GM12878 (cell line): ENCODE measurements at regions not wholly inside any gene's neighbourhood (a gene's known extent, or its start where the extent isn't known, plus 50 kb on each side); places are given as distances from the start of the nearest gene placed in this dataset.

ENCODE experiments used
- ATAC-seq: fragments of 200-7000 bp; cut with Tn5 transposase; 3 replicates; pipeline ENCODE4 v1.9.1; 2020; ENCODE audit warnings: mild to moderate bottlenecking, moderate library complexity
- BruUV-seq: library from RNA; stranded (reverse); fragments of 400-500 nt; replicated peaks from 2 replicates; lab custom pipeline; 2021; lab: Mats Ljungman, UMichigan
- CTCF ChIA-PET: fragments of 300-600 bp; sonication (Branson Sonifier 250); formaldehyde crosslinking; extraction: SDS; loops from one replicate; lab custom pipeline; 2021; ENCODE audit warnings: inconsistent platforms; lab: Yijun Ruan, JAX
- POLR2A ChIA-PET: fragments of 350-600 bp; formaldehyde crosslinking; extraction: SDS; loops from one replicate; lab custom pipeline; 2021; ENCODE audit warnings: inconsistent platforms; lab: Charles Lee
- RAD21 ChIA-PET: fragments of 300-600 bp; sonication (Branson Sonifier 250); formaldehyde crosslinking; loops from one replicate; lab custom pipeline; 2023; ENCODE audit warnings: antibody characterized with exemption; ENCODE audit not compliant: unreplicated experiment; lab: Charles Lee
- SMC1A ChIA-PET: fragments of 300-600 bp; sonication (Branson Sonifier 250); formaldehyde crosslinking; loops from one replicate; lab custom pipeline; 2023; ENCODE audit not compliant: unreplicated experiment, uncharacterized antibody; lab: Charles Lee
- DNase-seq: peaks from one replicate; pipeline ENCODE4 v3.0.0-alpha.2; 2011; ENCODE audit warnings: low read depth, low spot score
- FAIRE-seq: peaks from 3 replicates; lab custom pipeline; 2011; peaks lifted over from hg19 to GRCh38; lab: Jason Lieb, UNC
- H2AFZ ChIP-seq: 2 replicates; pipeline ENCODE4 v1.6.0; 2011; ENCODE audit warnings: low read depth, low read length, control low read depth; ENCODE audit not compliant: control insufficient read depth
- H3K27ac ChIP-seq: 2 replicates; pipeline ENCODE4 v1.5.1; 2011; ENCODE audit warnings: control low read depth; ENCODE audit not compliant: control insufficient read depth, insufficient read depth
- H3K27me3 ChIP-seq, 2 experiments: replicated peaks in 1 of 2; 2 replicates each; pipeline versions ENCODE4 v1.6.0 to v1.6.1; 2011; ENCODE audit warnings: low read length in 1 of 2; ENCODE audit not compliant: control insufficient read depth in 2 of 2, insufficient read depth in 2 of 2
- H3K36me3 ChIP-seq, 2 experiments: 2 replicates each; pipeline ENCODE4 v1.5.1; 2011; ENCODE audit warnings: low read length in 1 of 2; ENCODE audit not compliant: control insufficient read depth in 2 of 2, insufficient read depth in 2 of 2
- H3K4me1 ChIP-seq: 2 replicates; pipeline ENCODE4 v1.6.1; 2011; ENCODE audit warnings: mild to moderate bottlenecking, low read length, moderate library complexity, mixed read lengths; ENCODE audit not compliant: control insufficient read depth, insufficient read depth
- H3K4me2 ChIP-seq: 2 replicates; pipeline ENCODE4 v1.6.0; 2011; ENCODE audit warnings: control low read depth; ENCODE audit not compliant: control insufficient read depth, insufficient read depth
- H3K4me3 ChIP-seq: fragments of 200-600 bp; sonication (generic); 2 replicates; pipeline ENCODE4 v1.5.1; 2016
- H3K79me2 ChIP-seq: 2 replicates; pipeline ENCODE4 v1.6.0; 2011; ENCODE audit warnings: low read length; ENCODE audit not compliant: control insufficient read depth, insufficient read depth
- H3K9ac ChIP-seq: 2 replicates; pipeline ENCODE4 v1.8.0; 2011; ENCODE audit warnings: low read length, control low read depth, mixed read lengths; ENCODE audit not compliant: control insufficient read depth, insufficient read depth
- H3K9me3 ChIP-seq: replicated peaks from 3 replicates; pipeline ENCODE4 v1.5.1; 2011; ENCODE audit warnings: mild to moderate bottlenecking, low read length; ENCODE audit not compliant: control insufficient read depth, insufficient read depth
- H4K20me1 ChIP-seq: 2 replicates; pipeline ENCODE4 v1.6.0; 2011; ENCODE audit not compliant: control insufficient read depth, insufficient read depth
- BHLHE40 ChIP-seq, 2 experiments: fragments of 450-650 bp in 1 of 2; IDR thresholded peaks; 2 replicates each; pipeline ENCODE4 v1.6.1; 2011 to 2017; ENCODE audit warnings: low read depth in 2 of 2, borderline replicate concordance in 1 of 2, improper control_type of control experiment in 1 of 2, low read length in 1 of 2, mild to moderate bottlenecking in 1 of 2
- CHD2 ChIP-seq: IDR thresholded peaks from 2 replicates; pipeline ENCODE4 v1.6.1; 2011; ENCODE audit warnings: low read depth, low read length, improper control_type of control experiment, borderline replicate concordance
- EED ChIP-seq: sonication (generic); IDR thresholded peaks from 2 replicates; pipeline ENCODE4 v1.6.1; 2016; ENCODE audit warnings: antibody characterized with exemption, low read depth
- GATAD2B ChIP-seq: fragments of 450-650 bp; conservative IDR thresholded peaks from 2 replicates; pipeline ENCODE4 v1.6.1; 2017; ENCODE audit warnings: low read depth, mild to moderate bottlenecking, moderate library complexity
- NFYB ChIP-seq: IDR thresholded peaks from 2 replicates; pipeline ENCODE4 v1.6.1; 2011; ENCODE audit warnings: low read depth, mild to moderate bottlenecking, low read length, improper control_type of control experiment, moderate library complexity; ENCODE audit not compliant: insufficient read depth
- NR2C1 ChIP-seq: fragments of 450-650 bp; IDR thresholded peaks from 2 replicates; pipeline ENCODE4 v1.6.1; 2017; ENCODE audit warnings: antibody characterized with exemption, mild to moderate bottlenecking, moderate library complexity
- PRDM15 ChIP-seq: fragments of 450-650 bp; formaldehyde crosslinking; IDR thresholded peaks from 2 replicates; pipeline ENCODE4 v1.4.0; 2020; ENCODE audit warnings: mild to moderate bottlenecking, moderate library complexity
- SMC3 ChIP-seq: IDR thresholded peaks from 2 replicates; pipeline ENCODE4 v1.6.1; 2011; ENCODE audit warnings: low read length, improper control_type of control experiment, borderline replicate concordance
- TCF3 ChIP-seq: IDR thresholded peaks from 2 replicates; pipeline ENCODE4 v1.6.1; 2012; ENCODE audit warnings: low read depth, mild to moderate bottlenecking, low read length, borderline replicate concordance; ENCODE audit not compliant: insufficient read depth
- ZZZ3 ChIP-seq: IDR thresholded peaks from 2 replicates; pipeline ENCODE4 v1.6.1; 2011; ENCODE audit warnings: low read depth; ENCODE audit not compliant: control insufficient read depth, insufficient read length
- WGBS: methylation state at CpG from one replicate; pipeline ENCODE4 v1.1.6; 2016; ENCODE audit warnings: low lambda C conversion rate; ENCODE audit not compliant: insufficient replicate concordance, insufficient coverage; ENCODE audit errors: missing lambda C conversion rate; 5-methylcytosine and 5-hydroxymethylcytosine counted together
- in situ Hi-C: fragments of 300-500 bp; cut with MboI; formaldehyde crosslinking; loops from 9 replicates; pipeline ENCODE4 v1.14.3; 2018; ENCODE audit warnings: mixed read lengths
- intact Hi-C: fragments of 100-400 bp; cut with micrococcal nuclease; formaldehyde crosslinking; loops from one replicate; pipeline ENCODE4 v1.14.2; 2022; ENCODE audit not compliant: unreplicated experiment
- TF ChIP-seq, protein P1 (sequence below): IDR thresholded peaks from 2 replicates; pipeline ENCODE4 v1.6.1; 2012; ENCODE audit warnings: improper control_type of control experiment, low read depth, low read length; ENCODE audit not compliant: insufficient replicate concordance

- no peak overlapping the region for H3K27ac ChIP-seq
- RAD21 ChIA-PET, result no interaction called here
- DNase-seq (no peak), FAIRE-seq (no peak), ATAC-seq (no peak)
- no TSS peak for BruUV-seq
- no peaks in the 10 kb centered on the region for H3K79me2 ChIP-seq
- H3K36me3 ChIP-seq, result no peaks in the 10 kb centered on the region
- no peaks in the 10 kb centered on the region for H4K20me1 ChIP-seq
- POLR2A ChIA-PET, result no interaction called here
- no peak overlapping the region for H3K4me3 ChIP-seq
- H3K27me3 ChIP-seq, result no peaks in the 10 kb centered on the region; a peak in 1 of 4 replicates
- no peak overlapping the region for H3K4me2 ChIP-seq
- H3K4me1 ChIP-seq, result no peaks in the 10 kb centered on the region
- TF ChIP-seq EED (no peak), TCF3 (no peak), NFYB (no peak), SMC3 (no peak), CHD2 (no peak), PRDM15 (CRISPR knock-in tag) (no peak), GATAD2B (no peak), NR2C1 (no peak), BHLHE40 (IDR thresholded peaks at IDR 0.05; ENCODE audit: borderline replicate concordance in 1 of 2, low read depth in 2 of 2, low read length in 1 of 2) (no peak), ZZZ3 (no peak)
- TF ChIP-seq, protein P1, sequence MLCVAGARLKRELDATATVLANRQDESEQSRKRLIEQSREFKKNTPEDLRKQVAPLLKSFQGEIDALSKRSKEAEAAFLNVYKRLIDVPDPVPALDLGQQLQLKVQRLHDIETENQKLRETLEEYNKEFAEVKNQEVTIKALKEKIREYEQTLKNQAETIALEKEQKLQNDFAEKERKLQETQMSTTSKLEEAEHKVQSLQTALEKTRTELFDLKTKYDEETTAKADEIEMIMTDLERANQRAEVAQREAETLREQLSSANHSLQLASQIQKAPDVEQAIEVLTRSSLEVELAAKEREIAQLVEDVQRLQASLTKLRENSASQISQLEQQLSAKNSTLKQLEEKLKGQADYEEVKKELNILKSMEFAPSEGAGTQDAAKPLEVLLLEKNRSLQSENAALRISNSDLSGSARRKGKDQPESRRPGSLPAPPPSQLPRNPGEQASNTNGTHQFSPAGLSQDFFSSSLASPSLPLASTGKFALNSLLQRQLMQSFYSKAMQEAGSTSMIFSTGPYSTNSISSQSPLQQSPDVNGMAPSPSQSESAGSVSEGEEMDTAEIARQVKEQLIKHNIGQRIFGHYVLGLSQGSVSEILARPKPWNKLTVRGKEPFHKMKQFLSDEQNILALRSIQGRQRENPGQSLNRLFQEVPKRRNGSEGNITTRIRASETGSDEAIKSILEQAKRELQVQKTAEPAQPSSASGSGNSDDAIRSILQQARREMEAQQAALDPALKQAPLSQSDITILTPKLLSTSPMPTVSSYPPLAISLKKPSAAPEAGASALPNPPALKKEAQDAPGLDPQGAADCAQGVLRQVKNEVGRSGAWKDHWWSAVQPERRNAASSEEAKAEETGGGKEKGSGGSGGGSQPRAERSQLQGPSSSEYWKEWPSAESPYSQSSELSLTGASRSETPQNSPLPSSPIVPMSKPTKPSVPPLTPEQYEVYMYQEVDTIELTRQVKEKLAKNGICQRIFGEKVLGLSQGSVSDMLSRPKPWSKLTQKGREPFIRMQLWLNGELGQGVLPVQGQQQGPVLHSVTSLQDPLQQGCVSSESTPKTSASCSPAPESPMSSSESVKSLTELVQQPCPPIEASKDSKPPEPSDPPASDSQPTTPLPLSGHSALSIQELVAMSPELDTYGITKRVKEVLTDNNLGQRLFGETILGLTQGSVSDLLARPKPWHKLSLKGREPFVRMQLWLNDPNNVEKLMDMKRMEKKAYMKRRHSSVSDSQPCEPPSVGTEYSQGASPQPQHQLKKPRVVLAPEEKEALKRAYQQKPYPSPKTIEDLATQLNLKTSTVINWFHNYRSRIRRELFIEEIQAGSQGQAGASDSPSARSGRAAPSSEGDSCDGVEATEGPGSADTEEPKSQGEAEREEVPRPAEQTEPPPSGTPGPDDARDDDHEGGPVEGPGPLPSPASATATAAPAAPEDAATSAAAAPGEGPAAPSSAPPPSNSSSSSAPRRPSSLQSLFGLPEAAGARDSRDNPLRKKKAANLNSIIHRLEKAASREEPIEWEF, result no peak
- in situ Hi-C loops, result loop anchor here (25.0 kb wide), 1 partner anchor 1524 kb away; no protein-coding TSS in a partner anchor
- WGBS, result 51% methylated on average over 8 of the region's 8 CpGs
- CTCF ChIA-PET, result interaction anchor here (0.6 to 2.5 kb wide), 3 partner anchors 13 to 304 kb away, joined by 3 to 9 read pairs (median 4); no protein-coding TSS in a partner anchor
- SMC1A ChIA-PET, result interaction anchor here (1.2 kb wide), 1 partner anchor 13 kb away, joined by 3 read pairs; no protein-coding TSS in a partner anchor
- H3K9ac ChIP-seq, result no peak overlapping the region
- H2AFZ ChIP-seq, result no peak overlapping the region
- H3K9me3 ChIP-seq, result no peaks in the 10 kb centered on the region; the same call in 2 of the 3 replicates
- intact Hi-C loops, result loop anchor here (10.0 kb wide), 1 partner anchor 1691 kb away; no protein-coding TSS in a partner anchor
These were observed 664.9 kb downstream of the KCNJ3 start for GRCh38 chr2:155363349-155363888.
